NT2/D1 (cell line): ENCODE measurements at regions not wholly inside any gene's neighbourhood (a gene's known extent, or its start where the extent isn't known, plus 50 kb on each side); places are given as distances from the start of the nearest gene placed in this dataset.

Source experiments
- DNase-seq: peaks from one replicate; pipeline ENCODE4 v3.0.0-alpha.2; 2011; ENCODE audit warnings: low read depth, low spot score
- H3K27me3 ChIP-seq: 2 replicates; pipeline ENCODE4 v1.6.0; 2011; ENCODE audit warnings: mild to moderate bottlenecking; ENCODE audit not compliant: insufficient read length, insufficient read depth
- H3K36me3 ChIP-seq: 2 replicates; pipeline ENCODE4 v1.6.1; 2011; ENCODE audit warnings: mild to moderate bottlenecking, low read length, mixed read lengths; ENCODE audit not compliant: insufficient read depth, insufficient read length
- H3K4me1 ChIP-seq: 2 replicates; pipeline ENCODE4 v1.5.1; 2011; ENCODE audit not compliant: insufficient read depth, insufficient read length
- H3K4me3 ChIP-seq: 2 replicates; pipeline ENCODE4 v1.5.1; 2011; ENCODE audit warnings: low read depth; ENCODE audit not compliant: insufficient read length
- H3K9ac ChIP-seq: 2 replicates; pipeline ENCODE4 v1.6.0; 2011; ENCODE audit warnings: low read depth; ENCODE audit not compliant: insufficient read length
- H3K9me3 ChIP-seq: 2 replicates; pipeline ENCODE4 v1.5.1; 2011; ENCODE audit warnings: mild to moderate bottlenecking, low read length; ENCODE audit not compliant: insufficient read depth
- SUZ12 ChIP-seq: IDR thresholded peaks from 2 replicates; pipeline ENCODE4 v1.6.1; 2011; ENCODE audit not compliant: insufficient read length, insufficient read depth; ENCODE audit errors: extremely low read depth
- YY1 ChIP-seq: IDR thresholded peaks from 2 replicates; pipeline ENCODE4 v1.6.1; 2011; ENCODE audit not compliant: insufficient read length, insufficient read depth
- ZNF274 ChIP-seq: IDR thresholded peaks from 2 replicates; pipeline ENCODE4 v1.6.1; 2011; ENCODE audit warnings: mild to moderate bottlenecking, low read depth, low read length

GRCh38 chr3:31294430-31295149 is 238.1 kb upstream of the STT3B start:
- Histone ChIP-seq H3K9me3 (0 out of 2 replicates have a peak, but pooled peaks cover 7% of the 10 kb centered on the region), H3K36me3 (no peaks in the 10 kb centered on the region), H3K4me1 (no peaks in the 10 kb centered on the region), H3K4me3 (no peak overlapping the region), H3K9ac (no peak overlapping the region), H3K27me3 (no peaks in the 10 kb centered on the region)
- TF ChIP-seq SUZ12 (no peak), YY1 (no peak)
- no peak for DNase-seq

- H3K9ac ChIP-seq = no peak overlapping the region
- no peaks in the 10 kb centered on the region for H3K27me3 ChIP-seq
- DNase-seq = no peak
- no peak overlapping the region for H3K4me3 ChIP-seq
- H3K9me3 ChIP-seq = 0 out of 2 replicates have a peak, but pooled peaks cover 7% of the 10 kb centered on the region
- TF ChIP-seq ZNF274 = no peak
- TF ChIP-seq SUZ12 = no peak
- no peak for TF ChIP-seq YY1
- no peaks in the 10 kb centered on the region for H3K36me3 ChIP-seq
- H3K4me1 ChIP-seq = peaks cover 2% of the 10 kb centered on the region
Measured at GRCh38 chr3:31295150-31295765, 237.5 kb upstream of the STT3B start.

- Histone ChIP-seq H3K36me3 (no peaks in the 10 kb centered on the region), H3K27me3 (no peaks in the 10 kb centered on the region), H3K4me1 (peaks cover 2% of the 10 kb centered on the region), H3K9ac (no peak overlapping the region), H3K9me3 (0 out of 2 replicates have a peak, but pooled peaks cover 7% of the 10 kb centered on the region), H3K4me3 (no peak overlapping the region)
- TF ChIP-seq YY1 (no peak), ZNF274 (no peak), SUZ12 (no peak)
- DNase-seq = no peak
Measured at GRCh38 chr3:31297726-31298298, 234.9 kb upstream of the STT3B start.

GRCh38 chr3:31300456-31301443 is 232.0 kb upstream of the STT3B start:
- H3K36me3 ChIP-seq = no peaks in the 10 kb centered on the region
- H3K4me1 ChIP-seq = peaks cover 2% of the 10 kb centered on the region
- H3K4me3 ChIP-seq = no peak overlapping the region
- 0 out of 2 replicates have a peak, but pooled peaks cover 7% of the 10 kb centered on the region for H3K9me3 ChIP-seq
- no peaks in the 10 kb centered on the region for H3K27me3 ChIP-seq
- no peak for DNase-seq
- TF ChIP-seq SUZ12 = no peak
- TF ChIP-seq YY1 = no peak
- no peak for TF ChIP-seq ZNF274
- no peak overlapping the region for H3K9ac ChIP-seq

GRCh38 chr3:31302343-31302742 is 230.4 kb upstream of the STT3B start:
- TF ChIP-seq SUZ12 (no peak), YY1 (no peak), ZNF274 (no peak)
- H3K27me3 ChIP-seq = no peaks in the 10 kb centered on the region
- H3K36me3 ChIP-seq = no peaks in the 10 kb centered on the region
- no peak overlapping the region for H3K4me3 ChIP-seq
- H3K4me1 ChIP-seq = peaks cover 2% of the 10 kb centered on the region
- H3K9ac ChIP-seq = no peak overlapping the region
- 0 out of 2 replicates have a peak, but pooled peaks cover 7% of the 10 kb centered on the region for H3K9me3 ChIP-seq
- no peak for DNase-seq

GRCh38 chr3:31305340-31305739 is 227.4 kb upstream of the STT3B start:
- Histone ChIP-seq H3K4me3 (no peak overlapping the region), H3K9ac (no peak overlapping the region), H3K27me3 (no peaks in the 10 kb centered on the region), H3K9me3 (no peaks in the 10 kb centered on the region), H3K4me1 (no peaks in the 10 kb centered on the region), H3K36me3 (no peaks in the 10 kb centered on the region)
- no peak for TF ChIP-seq YY1
- no peak for TF ChIP-seq ZNF274
- TF ChIP-seq SUZ12 = no peak
- DNase-seq = no peak
